HG03558 (cell line): ENCODE measurements at regions not wholly inside any gene's neighbourhood (a gene's known extent, or its start where the extent isn't known, plus 50 kb on each side); places are given as distances from the start of the nearest gene placed in this dataset.
A peak's percentile ranks its signal among the peaks of the same experiment; 100 is the strongest.

Experiments
- ATAC-seq: cut with Tn5 transposase; IDR thresholded peaks from one replicate; pipeline ENCODE4 v1.9.1; 2021; ENCODE audit warnings: moderate number of reproducible peaks; ENCODE audit not compliant: unreplicated experiment; ENCODE audit errors: extremely low read depth

- ATAC-seq: no peak
Observed at GRCh38 chr13:88345171-88345847, 674.1 kb downstream of the SLITRK5 start.

DNA sequence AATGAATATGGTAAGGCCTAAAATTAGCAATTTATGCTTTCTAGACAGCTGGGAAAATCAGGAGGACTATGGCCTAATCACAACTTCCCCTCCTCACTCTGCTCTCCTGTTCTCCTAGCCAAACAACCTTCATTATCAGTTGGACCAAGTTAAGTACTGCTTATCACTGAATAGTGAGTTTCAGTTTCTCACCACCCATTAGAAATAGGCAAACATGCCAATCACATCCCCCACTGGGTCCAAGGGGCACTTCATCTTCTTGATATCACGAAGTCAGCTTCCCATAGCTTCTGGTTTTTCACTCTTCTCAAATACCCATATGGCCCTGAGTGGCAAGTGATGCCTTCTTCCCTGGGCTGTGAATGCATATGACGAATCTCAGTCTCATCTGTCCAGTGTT, 689.6 kb downstream of the SLITRK5 start:
- no peak for ATAC-seq

DNA sequence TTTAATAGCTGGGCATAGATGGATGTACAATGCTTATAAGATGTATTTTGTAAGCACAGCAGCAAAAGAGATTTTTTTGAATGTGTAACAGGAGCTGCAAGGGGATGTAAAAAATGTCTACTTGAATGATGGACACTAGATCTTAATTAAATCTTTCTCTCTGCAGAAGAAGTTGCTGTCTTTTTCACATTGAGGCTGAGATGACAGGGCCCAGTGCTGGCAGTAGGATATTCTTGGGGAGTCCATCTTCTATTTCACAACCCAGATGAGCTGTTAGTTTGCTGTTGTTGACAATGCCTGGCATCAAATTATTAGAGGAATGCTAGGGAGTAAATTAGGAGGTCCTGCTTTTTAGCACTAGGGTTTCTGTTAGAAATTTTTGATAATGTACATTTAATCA, 698.7 kb downstream of the SLITRK5 start:
- ATAC-seq: no peak

- no peak for ATAC-seq
Observed at GRCh38 chr13:88376760-88377388, 705.7 kb downstream of the SLITRK5 start.

GRCh38 chr13:88377852-88378251, 706.7 kb downstream of the SLITRK5 start:
- ATAC-seq: no peak

DNA sequence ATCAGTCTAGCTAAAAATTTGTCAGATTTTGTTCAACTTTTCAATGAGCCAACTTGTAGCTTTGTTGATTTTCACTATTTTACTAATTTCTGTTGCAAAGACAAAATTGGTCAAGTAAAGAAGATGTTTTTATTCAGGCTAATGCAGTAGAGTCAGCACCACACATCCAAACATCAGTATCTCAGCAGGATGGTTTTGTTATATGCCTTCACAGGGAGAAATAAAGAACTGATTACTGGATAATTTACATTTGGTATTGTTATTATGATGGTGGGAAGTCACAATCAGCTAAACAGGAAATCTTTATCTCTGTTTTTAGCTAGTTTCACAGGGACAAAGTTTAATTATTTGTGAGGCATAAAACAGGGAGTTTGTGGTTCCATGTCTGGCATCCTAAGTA, 713.4 kb downstream of the SLITRK5 start:
- no peak for ATAC-seq

GRCh38 chr13:88395804-88396203, 724.6 kb downstream of the SLITRK5 start:
- ATAC-seq: no peak

- ATAC-seq: no peak
Observed at GRCh38 chr13:88411696-88412095, 740.5 kb downstream of the SLITRK5 start.

DNA sequence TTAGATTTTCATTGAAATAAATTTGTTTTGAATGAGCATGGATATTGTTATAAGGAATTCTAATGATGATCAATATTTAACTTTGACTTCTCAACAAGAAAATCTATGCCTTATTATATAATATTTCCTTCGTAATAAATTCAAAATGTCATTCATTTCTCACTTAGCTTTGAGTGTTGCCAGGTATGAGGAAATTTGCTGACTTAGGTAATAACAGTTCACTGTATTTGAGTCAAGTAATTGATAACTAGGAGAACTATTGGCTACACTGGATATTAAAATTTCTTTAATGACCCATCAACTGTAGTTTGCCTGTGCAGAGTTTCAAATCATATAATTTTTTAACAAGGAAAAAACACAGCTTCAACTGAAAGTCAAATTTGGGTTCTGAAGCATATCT, 746.6 kb downstream of the SLITRK5 start:
- ATAC-seq: no peak

- ATAC-seq: no peak
Observed at GRCh38 chr13:88424463-88424862, 753.3 kb downstream of the SLITRK5 start.

- no peak for ATAC-seq
Observed at GRCh38 chr13:88426661-88427060, 755.5 kb downstream of the SLITRK5 start.

- no peak for ATAC-seq
Observed at GRCh38 chr13:88429862-88430261, 758.7 kb downstream of the SLITRK5 start.

DNA sequence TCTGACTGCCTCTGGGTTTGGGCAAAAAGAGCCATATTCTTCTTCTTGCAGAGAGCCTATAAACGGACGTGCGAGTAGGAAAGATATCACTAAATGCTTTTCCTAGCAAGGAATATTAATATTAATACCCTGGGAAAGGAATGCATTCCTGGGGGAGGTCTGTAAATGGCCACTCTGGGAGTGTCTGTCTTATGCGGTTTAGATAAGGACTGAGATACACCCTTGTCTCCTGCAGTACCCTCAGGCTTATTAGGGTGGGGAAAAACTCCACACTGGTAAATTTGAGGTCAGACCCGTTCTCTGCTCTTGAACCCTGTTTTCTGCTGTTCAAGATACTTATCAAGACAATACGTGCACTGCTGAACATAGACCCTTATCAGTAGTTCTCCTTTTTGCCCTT, 763.8 kb downstream of the SLITRK5 start:
- ATAC-seq: no peak

GRCh38 chr13:88436974-88437373, 765.8 kb downstream of the SLITRK5 start:
- ATAC-seq: no peak

DNA sequence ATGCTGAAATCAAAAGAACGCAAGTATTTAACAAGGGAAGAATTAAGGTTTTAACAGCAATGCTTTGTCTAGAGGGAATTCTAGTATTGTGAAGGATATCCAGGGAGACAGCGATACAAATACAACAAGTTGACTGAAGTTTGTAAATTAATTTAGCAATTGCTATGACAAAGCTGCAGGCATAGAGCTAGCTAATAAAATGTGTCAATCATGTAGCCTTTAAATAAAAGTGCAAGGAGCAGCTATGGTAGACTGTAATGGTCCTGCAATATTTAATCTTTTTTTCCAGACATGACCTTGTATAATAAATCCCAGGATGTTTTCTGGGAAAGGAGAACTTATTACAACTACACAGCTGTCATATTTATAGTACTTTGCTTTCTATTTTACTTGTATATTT, 779.3 kb downstream of the SLITRK5 start:
- no peak for ATAC-seq

GRCh38 chr13:88456151-88456550, 785.0 kb downstream of the SLITRK5 start:
- ATAC-seq: no peak

DNA sequence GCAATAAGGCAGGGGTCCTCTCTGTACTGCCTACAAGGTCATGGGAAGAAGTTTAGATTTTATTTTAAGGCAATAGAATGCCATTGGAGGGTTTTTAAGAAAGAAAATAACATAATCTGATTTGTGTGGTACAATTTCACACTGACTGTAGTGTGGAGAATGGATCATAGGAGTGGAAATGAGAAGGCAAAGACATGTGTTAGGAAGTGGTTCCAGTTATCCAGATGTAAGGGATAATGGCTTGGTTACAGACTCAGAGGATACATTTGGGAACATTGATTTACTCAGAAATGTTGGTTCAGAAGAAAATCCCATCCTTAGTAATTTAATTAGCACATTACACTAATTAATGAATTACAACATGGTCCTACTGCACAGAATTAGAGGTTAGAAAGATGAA, 788.2 kb downstream of the SLITRK5 start:
- no peak for ATAC-seq

GRCh38 chr13:88461272-88462009, 790.3 kb downstream of the SLITRK5 start:
- ATAC-seq: no peak

DNA sequence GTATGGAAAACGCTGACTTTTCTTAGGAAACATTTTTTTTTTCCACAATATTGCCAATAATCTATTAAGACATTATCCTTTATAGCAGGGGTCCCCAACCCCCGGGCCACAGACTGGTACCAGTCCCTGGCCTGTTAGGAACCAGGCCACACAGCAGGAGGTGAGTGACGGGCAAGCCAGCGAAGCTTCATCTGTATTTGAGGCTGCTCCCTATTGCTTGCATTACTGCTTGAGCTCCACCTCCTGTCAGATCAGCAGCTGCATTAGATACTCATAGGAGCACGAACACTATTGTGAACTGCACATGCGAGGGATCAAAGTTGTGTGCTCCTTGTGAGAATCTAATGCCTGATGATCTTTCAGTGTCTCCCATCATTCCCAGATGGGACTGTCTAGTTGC, 793.7 kb downstream of the SLITRK5 start:
- ATAC-seq: no peak

- peak; percentile 39 for ATAC-seq
Observed at GRCh38 chr13:88472316-88472715, 801.1 kb downstream of the SLITRK5 start.

- no peak for ATAC-seq
Observed at GRCh38 chr13:88483202-88483601, 812.0 kb downstream of the SLITRK5 start.

- no peak for ATAC-seq
Observed at GRCh38 chr13:88507909-88508308, 836.7 kb downstream of the SLITRK5 start.
